ENCODE measurements at regions not wholly inside any gene's neighbourhood (a gene's known extent, or its start where the extent isn't known, plus 50 kb on each side); places are given as distances from the start of the nearest gene placed in this dataset.

DNA sequence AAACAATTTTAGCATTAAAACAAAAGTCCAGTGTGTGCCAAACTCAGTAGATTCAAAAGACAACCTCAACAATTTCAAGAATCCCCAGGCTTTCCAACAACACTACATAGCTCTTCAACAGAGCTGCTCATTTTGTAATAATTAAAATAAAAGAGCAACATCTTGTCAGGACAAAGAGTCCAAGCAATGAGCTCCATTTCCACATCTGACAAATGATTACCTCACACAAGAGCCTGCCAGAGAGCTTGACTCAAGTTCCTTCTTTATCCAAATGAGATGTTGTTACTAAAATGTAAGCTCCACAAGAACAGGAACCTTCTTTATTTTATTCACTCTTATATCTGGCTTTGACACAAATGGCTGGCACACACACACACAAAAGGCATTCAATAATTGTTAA is 449.8 kb downstream of the HACE1 start:
- TF ChIP-seq, protein P1, sequence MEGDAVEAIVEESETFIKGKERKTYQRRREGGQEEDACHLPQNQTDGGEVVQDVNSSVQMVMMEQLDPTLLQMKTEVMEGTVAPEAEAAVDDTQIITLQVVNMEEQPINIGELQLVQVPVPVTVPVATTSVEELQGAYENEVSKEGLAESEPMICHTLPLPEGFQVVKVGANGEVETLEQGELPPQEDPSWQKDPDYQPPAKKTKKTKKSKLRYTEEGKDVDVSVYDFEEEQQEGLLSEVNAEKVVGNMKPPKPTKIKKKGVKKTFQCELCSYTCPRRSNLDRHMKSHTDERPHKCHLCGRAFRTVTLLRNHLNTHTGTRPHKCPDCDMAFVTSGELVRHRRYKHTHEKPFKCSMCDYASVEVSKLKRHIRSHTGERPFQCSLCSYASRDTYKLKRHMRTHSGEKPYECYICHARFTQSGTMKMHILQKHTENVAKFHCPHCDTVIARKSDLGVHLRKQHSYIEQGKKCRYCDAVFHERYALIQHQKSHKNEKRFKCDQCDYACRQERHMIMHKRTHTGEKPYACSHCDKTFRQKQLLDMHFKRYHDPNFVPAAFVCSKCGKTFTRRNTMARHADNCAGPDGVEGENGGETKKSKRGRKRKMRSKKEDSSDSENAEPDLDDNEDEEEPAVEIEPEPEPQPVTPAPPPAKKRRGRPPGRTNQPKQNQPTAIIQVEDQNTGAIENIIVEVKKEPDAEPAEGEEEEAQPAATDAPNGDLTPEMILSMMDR (IDR thresholded peaks at IDR 0.05; ENCODE audit: low read depth, low read length), result no peak
- TF ChIP-seq EZH2phosphoT487 (IDR thresholded peaks at IDR 0.05; ENCODE audit: low read depth), result no peak
